Mesendoderm (in vitro differentiated cells): ENCODE measurements at regions not wholly inside any gene's neighbourhood (a gene's known extent, or its start where the extent isn't known, plus 50 kb on each side); places are given as distances from the start of the nearest gene placed in this dataset.

ENCODE experiments used
- DNase-seq: peaks from one replicate; pipeline ENCODE4 v3.0.0; 2013
- H2AK5ac ChIP-seq: 2 replicates; pipeline ENCODE4 v1.6.1; 2013; ENCODE audit warnings: low read length, inconsistent platforms
- H2BK120ac ChIP-seq: 2 replicates; pipeline ENCODE4 v1.6.1; 2013; ENCODE audit warnings: low read depth, mild to moderate bottlenecking, low read length, moderate library complexity, mixed read lengths
- H2BK15ac ChIP-seq: replicated peaks from 2 replicates; pipeline ENCODE4 v1.6.1; 2013; ENCODE audit warnings: low read depth, mild to moderate bottlenecking, moderate library complexity
- H2BK5ac ChIP-seq: 2 replicates; pipeline ENCODE4 v1.6.1; 2013; ENCODE audit warnings: low read length, inconsistent platforms
- H3K18ac ChIP-seq: 2 replicates; pipeline ENCODE4 v1.6.1; 2013; ENCODE audit warnings: mild to moderate bottlenecking, low read length, mixed read lengths
- H3K23ac ChIP-seq: one replicate; pipeline ENCODE4 v1.6.1; 2013; ENCODE audit warnings: low read length
- H3K27ac ChIP-seq: 2 replicates; pipeline ENCODE4 v1.5.1; 2013; ENCODE audit warnings: low read depth, mild to moderate bottlenecking, inconsistent platforms, low read length, moderate library complexity
- H3K27me3 ChIP-seq: 2 replicates; pipeline ENCODE4 v1.6.1; 2013; ENCODE audit warnings: low read length, control low read depth, mild to moderate bottlenecking, inconsistent platforms; ENCODE audit not compliant: insufficient read depth, poor library complexity
- H3K36me3 ChIP-seq: 2 replicates; pipeline ENCODE4 v1.6.1; 2013; ENCODE audit warnings: low read length, inconsistent platforms; ENCODE audit not compliant: control insufficient read depth, insufficient read depth
- H3K4ac ChIP-seq: one replicate; pipeline ENCODE4 v1.6.1; 2013; ENCODE audit warnings: low read depth, mild to moderate bottlenecking, low read length, moderate library complexity
- H3K4me1 ChIP-seq: 2 replicates; pipeline ENCODE4 v1.6.1; 2013; ENCODE audit warnings: low read depth, low read length, inconsistent platforms; ENCODE audit not compliant: control insufficient read depth
- H3K4me2 ChIP-seq: 2 replicates; pipeline ENCODE4 v1.6.1; 2013; ENCODE audit warnings: low read length
- H3K4me3 ChIP-seq: 2 replicates; pipeline ENCODE4 v1.5.1; 2013; ENCODE audit warnings: mild to moderate bottlenecking, low read length
- H3K56ac ChIP-seq: one replicate; pipeline ENCODE4 v1.6.1; 2013; ENCODE audit warnings: low read length
- H3K79me1 ChIP-seq: 2 replicates; pipeline ENCODE4 v1.6.1; 2013; ENCODE audit warnings: low read length, inconsistent platforms
- H3K79me2 ChIP-seq: 2 replicates; pipeline ENCODE4 v1.6.1; 2013; ENCODE audit warnings: mild to moderate bottlenecking, low read length; ENCODE audit not compliant: control insufficient read depth, insufficient read depth
- H3K9ac ChIP-seq: 2 replicates; pipeline ENCODE4 v1.6.1; 2013; ENCODE audit warnings: low read length, inconsistent platforms
- H4K5ac ChIP-seq: one replicate; pipeline ENCODE4 v1.6.1; 2013; ENCODE audit warnings: low read length
- H4K8ac ChIP-seq: one replicate; pipeline ENCODE4 v1.6.1; 2013; ENCODE audit warnings: low read depth, mild to moderate bottlenecking, control low read depth, low read length, moderate library complexity
- WGBS: extraction: QIAGEN DNeasy Blood & Tissue Kit; methylation state at CpG from one replicate; pipeline ENCODE4 v1.1.7; 2013; ENCODE audit warnings: low lambda C conversion rate, missing lambda C conversion rate; ENCODE audit not compliant: insufficient coverage; ENCODE audit errors: extremely low coverage; 5-methylcytosine and 5-hydroxymethylcytosine counted together

DNA sequence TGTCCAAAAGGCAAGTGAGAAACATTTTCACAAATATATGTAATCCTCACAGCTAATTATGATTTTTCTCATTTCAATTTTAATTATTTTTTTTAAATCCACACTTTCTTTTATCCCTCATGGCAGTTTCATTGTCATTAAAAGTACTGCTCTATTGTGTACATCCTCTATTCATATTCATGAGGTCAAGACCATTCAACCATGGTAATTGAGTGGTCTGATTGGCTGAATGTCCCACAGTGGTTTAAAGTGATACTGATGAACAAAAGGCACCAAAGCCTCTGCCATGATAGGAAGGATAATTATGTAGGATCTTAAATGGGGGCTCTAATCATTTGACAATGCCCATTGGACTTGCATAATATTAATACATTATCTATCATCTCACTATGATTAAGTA, 108.4 kb upstream of the EPHA4 start:
- no peak overlapping the region for H3K56ac ChIP-seq
- no peaks in the 10 kb centered on the region for H3K4me1 ChIP-seq
- no peak overlapping the region for H3K9ac ChIP-seq
- no peak overlapping the region for H3K4me2 ChIP-seq
- H3K36me3 ChIP-seq: no peaks in the 10 kb centered on the region
- no peak overlapping the region for H4K5ac ChIP-seq
- no peak overlapping the region for H3K4me3 ChIP-seq
- no peak overlapping the region for H2BK15ac ChIP-seq
- no peak overlapping the region for H4K8ac ChIP-seq
- H2AK5ac ChIP-seq: no peak overlapping the region
- no peaks in the 10 kb centered on the region for H3K79me2 ChIP-seq
- H2BK5ac ChIP-seq: no peak overlapping the region
- no peak overlapping the region for H3K23ac ChIP-seq
- no peak overlapping the region for H3K18ac ChIP-seq
- no peak overlapping the region for H3K27ac ChIP-seq
- H3K79me1 ChIP-seq: no peaks in the 10 kb centered on the region
- no peaks in the 10 kb centered on the region for H3K27me3 ChIP-seq
- no peak for DNase-seq
- no peak overlapping the region for H3K4ac ChIP-seq
- H2BK120ac ChIP-seq: no peak overlapping the region

- Histone ChIP-seq H3K36me3 (no peaks in the 10 kb centered on the region), H2BK15ac (no peak overlapping the region), H2BK5ac (no peak overlapping the region), H2BK120ac (no peak overlapping the region), H4K8ac (no peak overlapping the region), H3K79me2 (no peaks in the 10 kb centered on the region), H3K23ac (no peak overlapping the region), H3K27ac (no peak overlapping the region), H3K4me3 (no peak overlapping the region), H3K4me1 (no peaks in the 10 kb centered on the region), H3K4me2 (no peak overlapping the region), H3K9ac (no peak overlapping the region), H3K79me1 (no peaks in the 10 kb centered on the region), H3K4ac (no peak overlapping the region), H3K27me3 (no peaks in the 10 kb centered on the region), H3K18ac (no peak overlapping the region), H4K5ac (no peak overlapping the region), H3K56ac (no peak overlapping the region), H2AK5ac (no peak overlapping the region)
- WGBS: no CpG with 5 or more reads among the region's 1 CpG
- DNase-seq: no peak
Measured at GRCh38 chr2:221677688-221678087, 105.6 kb upstream of the EPHA4 start.

GRCh38 chr2:221676566-221677172, 104.6 kb upstream of the EPHA4 start:
- Histone ChIP-seq H3K79me1 (no peaks in the 10 kb centered on the region), H2BK5ac (no peak overlapping the region), H3K4me3 (no peak overlapping the region), H3K23ac (no peak overlapping the region), H3K36me3 (no peaks in the 10 kb centered on the region), H3K4ac (no peak overlapping the region), H3K27me3 (no peaks in the 10 kb centered on the region), H3K79me2 (no peaks in the 10 kb centered on the region), H3K4me2 (no peak overlapping the region), H4K8ac (no peak overlapping the region), H3K4me1 (no peaks in the 10 kb centered on the region), H2BK15ac (no peak overlapping the region), H2BK120ac (no peak overlapping the region), H2AK5ac (no peak overlapping the region), H4K5ac (no peak overlapping the region), H3K56ac (no peak overlapping the region), H3K18ac (no peak overlapping the region), H3K27ac (no peak overlapping the region), H3K9ac (no peak overlapping the region)
- no CpG with 5 or more reads among the region's 6 CpGs for WGBS
- DNase-seq: no peak

DNA sequence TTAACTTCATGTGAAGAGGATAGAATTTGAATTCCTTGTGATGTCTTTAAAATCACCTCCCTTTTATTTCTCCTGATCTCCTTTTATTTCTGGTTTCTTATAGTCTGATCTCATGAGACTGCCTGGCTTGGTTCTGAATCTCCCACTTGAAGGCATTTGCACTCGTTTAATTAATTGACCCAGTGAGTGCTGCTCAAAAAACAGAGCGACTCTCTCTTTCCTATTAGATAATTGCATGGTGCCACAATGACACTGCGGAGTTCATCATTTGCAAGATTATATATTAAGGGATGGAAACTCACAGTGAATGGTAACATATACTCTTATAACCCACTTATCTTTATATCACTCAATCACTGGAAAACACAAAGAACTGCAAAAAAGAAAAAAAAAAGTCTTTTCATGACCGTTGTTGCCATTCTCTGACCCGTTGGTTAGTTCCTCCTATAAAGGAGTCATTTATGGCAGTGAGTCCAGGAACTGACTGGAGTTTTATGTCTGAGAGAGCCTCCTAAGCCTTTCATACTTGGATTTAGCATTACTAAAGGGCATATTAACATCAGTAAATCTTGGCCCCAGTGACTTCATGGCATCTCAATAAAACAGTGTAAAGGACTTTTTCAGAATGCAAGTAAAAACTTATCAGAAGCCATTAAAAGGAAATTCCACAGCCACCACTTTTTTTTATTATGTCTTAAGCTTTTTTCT, 103.3 kb upstream of the EPHA4 start:
- Histone ChIP-seq H4K8ac (no peak overlapping the region), H3K4ac (no peak overlapping the region), H2BK120ac (no peak overlapping the region), H3K9ac (no peak overlapping the region), H3K4me1 (no peaks in the 10 kb centered on the region), H2BK5ac (no peak overlapping the region), H3K56ac (no peak overlapping the region), H3K36me3 (no peaks in the 10 kb centered on the region), H4K5ac (no peak overlapping the region), H3K23ac (no peak overlapping the region), H3K4me3 (no peak overlapping the region), H3K79me2 (no peaks in the 10 kb centered on the region), H3K4me2 (no peak overlapping the region), H3K18ac (no peak overlapping the region), H2BK15ac (no peak overlapping the region), H3K27ac (no peak overlapping the region), H3K27me3 (no peaks in the 10 kb centered on the region), H3K79me1 (no peaks in the 10 kb centered on the region), H2AK5ac (no peak overlapping the region)
- no peak for DNase-seq
- WGBS: no CpG with 5 or more reads among the region's 5 CpGs

DNA sequence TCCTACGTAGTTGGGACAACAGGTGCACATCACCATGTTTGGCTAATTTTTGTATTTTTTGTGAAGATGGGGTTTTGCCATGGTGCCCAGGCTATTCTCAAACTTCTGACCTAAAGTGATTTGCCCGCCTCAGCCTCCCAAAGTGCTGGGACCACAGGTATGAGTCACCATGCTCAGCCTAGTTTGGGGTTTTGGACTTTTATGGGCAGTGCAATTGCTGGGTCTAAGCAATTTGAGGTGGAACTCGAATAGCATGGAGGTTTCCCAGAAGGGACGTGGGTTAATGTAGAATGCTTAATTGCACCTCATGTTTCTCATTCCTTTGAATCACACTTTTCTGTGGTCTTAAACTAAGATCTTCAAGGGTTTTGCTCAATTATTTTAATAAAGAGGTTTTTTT, 102.3 kb upstream of the EPHA4 start:
- Histone ChIP-seq H3K23ac (no peak overlapping the region), H4K8ac (no peak overlapping the region), H3K27ac (no peak overlapping the region), H3K79me1 (no peaks in the 10 kb centered on the region), H3K18ac (no peak overlapping the region), H3K4me2 (no peak overlapping the region), H3K36me3 (no peaks in the 10 kb centered on the region), H3K79me2 (no peaks in the 10 kb centered on the region), H3K27me3 (no peaks in the 10 kb centered on the region), H3K4me1 (no peaks in the 10 kb centered on the region), H2BK120ac (no peak overlapping the region), H2AK5ac (no peak overlapping the region), H3K4ac (no peak overlapping the region), H2BK15ac (no peak overlapping the region), H3K4me3 (no peak overlapping the region), H4K5ac (no peak overlapping the region), H3K9ac (no peak overlapping the region), H2BK5ac (no peak overlapping the region), H3K56ac (no peak overlapping the region)
- WGBS: no CpG with 5 or more reads among the region's 4 CpGs
- no peak for DNase-seq

- no peak overlapping the region for H2AK5ac ChIP-seq
- no CpG with 5 or more reads among the region's 1 CpG for WGBS
Measured at GRCh38 chr2:221673248-221673647, 101.1 kb upstream of the EPHA4 start.

More at GRCh38 chr2:221673248-221673647, 101.1 kb upstream of the EPHA4 start:
- H2BK15ac ChIP-seq: no peak overlapping the region
- no peaks in the 10 kb centered on the region for H3K79me1 ChIP-seq
- no peak overlapping the region for H3K4me2 ChIP-seq
- no peak overlapping the region for H3K4ac ChIP-seq
- H3K23ac ChIP-seq: no peak overlapping the region
- no peak overlapping the region for H3K18ac ChIP-seq
- no peak overlapping the region for H3K56ac ChIP-seq
- no peak overlapping the region for H3K27ac ChIP-seq
- no peak overlapping the region for H2BK120ac ChIP-seq
- DNase-seq: no peak
- no peaks in the 10 kb centered on the region for H3K36me3 ChIP-seq
- H4K8ac ChIP-seq: no peak overlapping the region
- H3K4me3 ChIP-seq: no peak overlapping the region
- no peak overlapping the region for H3K9ac ChIP-seq
- no peak overlapping the region for H2BK5ac ChIP-seq
- H3K4me1 ChIP-seq: no peaks in the 10 kb centered on the region
- no peaks in the 10 kb centered on the region for H3K79me2 ChIP-seq
- no peak overlapping the region for H4K5ac ChIP-seq
- no peaks in the 10 kb centered on the region for H3K27me3 ChIP-seq
